ENCODE measurements at regions not wholly inside any gene's neighbourhood (a gene's known extent, or its start where the extent isn't known, plus 50 kb on each side); places are given as distances from the start of the nearest gene placed in this dataset.

DNA sequence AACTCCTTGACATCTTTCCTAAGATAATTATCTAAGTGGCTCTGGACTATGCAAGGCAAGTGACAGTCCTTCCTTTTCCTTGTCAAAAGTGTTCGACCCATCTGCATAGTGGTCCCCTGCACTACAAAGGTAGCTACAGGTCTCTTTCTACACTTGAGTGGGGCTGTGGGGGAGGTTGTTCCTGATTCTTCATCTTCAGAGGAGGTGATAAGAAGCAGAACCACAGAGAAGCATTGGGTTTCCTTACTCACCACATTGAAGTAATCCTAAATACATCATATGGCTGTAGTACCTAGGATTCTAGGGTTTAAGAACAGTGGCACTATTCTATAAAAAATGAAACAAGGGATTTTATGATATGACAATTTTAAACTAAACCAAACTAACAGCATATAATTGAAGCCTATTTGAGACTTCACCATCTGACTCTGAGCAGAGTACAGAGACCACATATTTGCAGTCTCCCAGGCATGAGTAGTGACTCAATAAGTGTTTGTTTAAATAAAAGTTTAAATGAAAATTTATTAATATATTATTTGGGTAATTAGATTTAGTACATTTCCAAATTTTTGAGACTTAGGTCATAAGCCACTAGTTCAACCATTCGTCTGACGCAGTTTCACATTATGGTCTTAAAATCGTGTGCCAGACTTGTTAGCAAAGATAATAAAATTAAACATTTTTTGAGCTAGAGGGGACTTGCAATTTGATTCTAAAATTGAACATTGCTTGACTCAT lies 54.9 kb upstream of the NEK7 start:
- no peak overlapping the region for H3K4me3 ChIP-seq
- no peaks in the 10 kb centered on the region for H3K36me3 ChIP-seq
- H3K9me3 ChIP-seq = no peaks in the 10 kb centered on the region
- H3K27ac ChIP-seq = no peak overlapping the region
- H3K27me3 ChIP-seq (replicated peaks; ENCODE audit: insufficient read depth) = no peaks in the 10 kb centered on the region
- intact Hi-C loops (cut with DNase I) = no loop called here
- TF ChIP-seq POLR2A (IDR thresholded peaks at IDR 0.05) = no peak
- H3K4me1 ChIP-seq (replicated peaks) = no peaks in the 10 kb centered on the region
- DNase-seq (ENCODE audit: low spot score) = no peak
- WGBS = 47% methylated on average over 4 of the region's 4 CpGs

DNA sequence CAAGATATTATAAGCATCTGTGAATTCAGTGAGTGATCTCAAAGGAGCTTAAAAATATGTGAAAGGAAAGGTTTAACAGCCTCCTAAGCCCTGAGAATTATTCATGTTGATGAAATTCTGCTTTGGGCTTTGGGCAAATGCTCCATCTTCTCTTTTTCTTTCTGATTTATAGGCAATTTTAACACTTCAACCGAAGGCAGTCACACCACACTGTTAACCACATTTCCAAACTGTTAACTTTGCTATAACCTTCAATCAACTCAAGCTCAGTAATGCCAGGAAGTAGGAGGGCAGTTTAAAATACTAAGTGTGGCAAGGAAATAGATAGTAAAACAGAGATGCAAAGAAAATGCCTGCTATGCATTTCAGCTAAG lies 54.4 kb upstream of the NEK7 start:
- no peaks in the 10 kb centered on the region for H3K27me3 ChIP-seq (replicated peaks; ENCODE audit: insufficient read depth)
- H3K4me1 ChIP-seq (replicated peaks) = no peaks in the 10 kb centered on the region
- no peak overlapping the region for H3K4me3 ChIP-seq
- no peak overlapping the region for H3K27ac ChIP-seq
- WGBS = 0% methylated on average over 1 of the region's 1 CpG
- H3K9me3 ChIP-seq = no peaks in the 10 kb centered on the region
- H3K36me3 ChIP-seq = no peaks in the 10 kb centered on the region
- intact Hi-C loops (cut with DNase I) = no loop called here
- no peak for TF ChIP-seq POLR2AphosphoS5 (IDR thresholded peaks at IDR 0.05)
- no peak for TF ChIP-seq POLR2A (IDR thresholded peaks at IDR 0.05)
- TF ChIP-seq, protein P1, sequence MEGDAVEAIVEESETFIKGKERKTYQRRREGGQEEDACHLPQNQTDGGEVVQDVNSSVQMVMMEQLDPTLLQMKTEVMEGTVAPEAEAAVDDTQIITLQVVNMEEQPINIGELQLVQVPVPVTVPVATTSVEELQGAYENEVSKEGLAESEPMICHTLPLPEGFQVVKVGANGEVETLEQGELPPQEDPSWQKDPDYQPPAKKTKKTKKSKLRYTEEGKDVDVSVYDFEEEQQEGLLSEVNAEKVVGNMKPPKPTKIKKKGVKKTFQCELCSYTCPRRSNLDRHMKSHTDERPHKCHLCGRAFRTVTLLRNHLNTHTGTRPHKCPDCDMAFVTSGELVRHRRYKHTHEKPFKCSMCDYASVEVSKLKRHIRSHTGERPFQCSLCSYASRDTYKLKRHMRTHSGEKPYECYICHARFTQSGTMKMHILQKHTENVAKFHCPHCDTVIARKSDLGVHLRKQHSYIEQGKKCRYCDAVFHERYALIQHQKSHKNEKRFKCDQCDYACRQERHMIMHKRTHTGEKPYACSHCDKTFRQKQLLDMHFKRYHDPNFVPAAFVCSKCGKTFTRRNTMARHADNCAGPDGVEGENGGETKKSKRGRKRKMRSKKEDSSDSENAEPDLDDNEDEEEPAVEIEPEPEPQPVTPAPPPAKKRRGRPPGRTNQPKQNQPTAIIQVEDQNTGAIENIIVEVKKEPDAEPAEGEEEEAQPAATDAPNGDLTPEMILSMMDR (IDR thresholded peaks at IDR 0.05) = no peak
- DNase-seq (ENCODE audit: low spot score) = no peak

DNA sequence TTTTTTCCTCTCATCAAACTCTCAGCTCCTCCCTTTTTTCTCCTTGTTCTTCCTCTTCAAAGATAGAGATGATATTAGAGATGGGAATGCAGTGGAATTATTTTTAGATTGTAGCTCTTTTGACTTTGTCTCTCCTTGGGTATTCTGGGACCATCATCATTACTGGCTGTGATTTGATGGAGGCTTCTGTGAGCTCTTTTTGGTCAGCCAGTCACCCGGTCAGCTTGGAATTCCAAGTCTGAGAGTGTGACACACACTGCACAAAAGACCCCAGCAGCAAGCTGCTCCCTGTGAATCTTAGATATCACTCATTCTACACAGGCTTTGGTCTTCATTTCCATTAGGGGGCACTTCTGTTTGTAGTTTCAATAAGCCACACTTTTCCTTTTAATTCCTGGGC lies 51.6 kb upstream of the NEK7 start:
- DNase-seq (ENCODE audit: low spot score) = no peak
- Histone ChIP-seq H3K4me3 (no peak overlapping the region), H3K36me3 (no peaks in the 10 kb centered on the region), H3K27ac (no peak overlapping the region), H3K9me3 (no peaks in the 10 kb centered on the region), H3K27me3 (replicated peaks; ENCODE audit: insufficient read depth) (no peaks in the 10 kb centered on the region), H3K4me1 (replicated peaks) (no peaks in the 10 kb centered on the region)
- no peak for TF ChIP-seq POLR2A (IDR thresholded peaks at IDR 0.05)
- TF ChIP-seq, protein P1 (IDR thresholded peaks at IDR 0.05) = no peak
- TF ChIP-seq POLR2AphosphoS5 (IDR thresholded peaks at IDR 0.05) = no peak
- intact Hi-C loops (cut with DNase I) = no loop called here
- 65% methylated on average over 1 of the region's 1 CpG for WGBS

DNA sequence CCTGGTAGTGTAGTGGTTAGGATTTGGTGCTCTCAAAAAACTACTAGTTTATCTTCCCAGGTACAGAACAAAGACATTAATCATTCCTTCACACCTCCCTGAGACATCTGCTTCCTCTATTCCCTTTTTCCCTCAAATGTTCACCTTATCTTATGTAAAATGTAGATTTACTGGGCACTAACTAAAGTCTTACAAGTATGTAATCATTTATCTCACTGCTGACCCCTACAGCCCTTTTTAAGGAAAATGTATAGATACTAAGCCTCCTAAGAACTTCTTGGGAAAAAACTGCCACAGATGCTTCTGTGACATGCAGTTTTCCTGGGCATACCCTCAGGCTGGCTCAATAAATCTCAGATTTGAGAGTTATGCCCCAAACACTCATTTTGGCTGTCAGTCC lies 50.8 kb upstream of the NEK7 start:
- Histone ChIP-seq H3K36me3 (no peaks in the 10 kb centered on the region), H3K4me3 (no peak overlapping the region), H3K9me3 (no peaks in the 10 kb centered on the region), H3K27ac (no peak overlapping the region), H3K27me3 (replicated peaks; ENCODE audit: insufficient read depth) (no peaks in the 10 kb centered on the region), H3K4me1 (replicated peaks) (no peaks in the 10 kb centered on the region)
- intact Hi-C loops (cut with DNase I) = no loop called here
- TF ChIP-seq POLR2AphosphoS5 (IDR thresholded peaks at IDR 0.05) = no peak
- no peak for TF ChIP-seq POLR2A (IDR thresholded peaks at IDR 0.05)
- TF ChIP-seq, protein P1 (IDR thresholded peaks at IDR 0.05) = no peak
- DNase-seq (ENCODE audit: low spot score) = no peak
